GM23338 (cell line): ENCODE measurements at regions not wholly inside any gene's neighbourhood (a gene's known extent, or its start where the extent isn't known, plus 50 kb on each side); places are given as distances from the start of the nearest gene placed in this dataset.

Experiments
- ATAC-seq: fragments of 200-7000 bp; cut with Tn5 transposase; 3 replicates; pipeline ENCODE4 v1.9.1; 2020
- DNase-seq: peaks from one replicate; pipeline ENCODE4 v3.0.0-alpha.2; 2015; ENCODE audit warnings: low spot score
- H2AFZ ChIP-seq: fragments of 200-600 bp; sonication (generic); 2 replicates; pipeline ENCODE4 v1.8.0; 2016; ENCODE audit warnings: antibody characterized with exemption, mild to moderate bottlenecking, moderate library complexity
- H3F3A ChIP-seq: fragments of 200-600 bp; sonication (generic); replicated peaks from 2 replicates; pipeline ENCODE4 v1.8.0; 2017; ENCODE audit warnings: antibody characterized with exemption, mixed run types, low read depth
- H3K27ac ChIP-seq: fragments of 200-600 bp; sonication (generic); 2 replicates; pipeline ENCODE4 v1.6.1; 2016; ENCODE audit warnings: low read depth
- H3K27me3 ChIP-seq: fragments of 200-600 bp; sonication (generic); 2 replicates; pipeline ENCODE4 v1.8.0; 2016; ENCODE audit warnings: mild to moderate bottlenecking, mixed run types, moderate library complexity; ENCODE audit not compliant: insufficient read depth
- H3K36me3 ChIP-seq: fragments of 200-600 bp; sonication (generic); 2 replicates; pipeline ENCODE4 v1.8.0; 2016; ENCODE audit warnings: mild to moderate bottlenecking; ENCODE audit not compliant: insufficient read depth
- H3K4me1 ChIP-seq: fragments of 200-600 bp; sonication (generic); 2 replicates; pipeline ENCODE4 v1.8.0; 2016; ENCODE audit warnings: mild to moderate bottlenecking, moderate library complexity; ENCODE audit not compliant: insufficient read depth
- H3K4me2 ChIP-seq: fragments of 200-600 bp; sonication (generic); 2 replicates; pipeline ENCODE4 v1.7.1; 2017; ENCODE audit warnings: mixed run types
- H3K4me3 ChIP-seq: fragments of 200-600 bp; sonication (generic); 2 replicates; pipeline ENCODE4 v1.6.1; 2016; ENCODE audit warnings: mixed run types
- H3K79me2 ChIP-seq: fragments of 200-600 bp; sonication (generic); replicated peaks from 2 replicates; pipeline ENCODE4 v1.8.0; 2017; ENCODE audit warnings: mild to moderate bottlenecking; ENCODE audit not compliant: insufficient read depth
- H3K9me2 ChIP-seq: fragments of 200-600 bp; sonication (generic); 2 replicates; pipeline ENCODE4 v1.8.0; 2017; ENCODE audit not compliant: insufficient read depth
- H4K20me1 ChIP-seq: fragments of 200-600 bp; sonication (generic); replicated peaks from 2 replicates; pipeline ENCODE4 v1.8.0; 2017; ENCODE audit warnings: mild to moderate bottlenecking; ENCODE audit not compliant: insufficient read depth
- H3K27ac Mint-ChIP-seq: 2 replicates; pipeline ENCODE4 v1.8.0; 2020; ENCODE audit warnings: inconsistent platforms, mild to moderate bottlenecking, moderate library complexity, mixed read lengths
- H3K27me3 Mint-ChIP-seq: 3 replicates; pipeline ENCODE4 v1.8.0; 2022; ENCODE audit warnings: low read depth, mild to moderate bottlenecking, moderate library complexity, mixed read lengths, inconsistent platforms; ENCODE audit not compliant: insufficient read depth, poor library complexity
- H3K36me3 Mint-ChIP-seq: 3 replicates; pipeline ENCODE4 v1.8.0; 2021; ENCODE audit warnings: low read depth, mild to moderate bottlenecking, inconsistent platforms, moderate library complexity, mixed read lengths
- H3K4me1 Mint-ChIP-seq: 3 replicates; pipeline ENCODE4 v1.8.0; 2020; ENCODE audit warnings: mild to moderate bottlenecking, inconsistent platforms, mixed read lengths
- H3K4me3 Mint-ChIP-seq: 3 replicates; pipeline ENCODE4 v1.8.0; 2021; ENCODE audit warnings: moderate library complexity, mild to moderate bottlenecking, inconsistent platforms, mixed read lengths
- H3K9me3 Mint-ChIP-seq: 3 replicates; pipeline ENCODE4 v1.8.0; 2020; ENCODE audit warnings: moderate library complexity, mild to moderate bottlenecking, inconsistent platforms, mixed read lengths
- CTCF ChIP-seq, 2 experiments: fragments of 200-600 bp in 1 of 2; sonication (generic) in 1 of 2; conservative IDR thresholded peaks; 2 replicates each; pipeline versions ENCODE4 v1.5.1 to v1.6.1; 2016 to 2017; ENCODE audit warnings: antibody characterized with exemption in 2 of 2, low read depth in 2 of 2, mild to moderate bottlenecking in 2 of 2, moderate library complexity in 1 of 2
- EZH2 ChIP-seq: fragments of 200-600 bp; sonication (generic); IDR thresholded peaks from one replicate; pipeline ENCODE4 v1.8.0; 2017; ENCODE audit warnings: antibody characterized with exemption, mild to moderate bottlenecking, low read depth; ENCODE audit not compliant: unreplicated experiment
- EZH2phosphoT487 ChIP-seq: fragments of 200-600 bp; sonication (generic); IDR thresholded peaks from one replicate; pipeline ENCODE4 v1.8.1; 2018; ENCODE audit warnings: antibody characterized with exemption; ENCODE audit not compliant: unreplicated experiment
- JUNB ChIP-seq: IDR thresholded peaks from one replicate; pipeline ENCODE4 v1.6.1; 2016; ENCODE audit warnings: antibody characterized with exemption; ENCODE audit not compliant: unreplicated experiment
- POLR2AphosphoS5 ChIP-seq: IDR thresholded peaks from 2 replicates; pipeline ENCODE4 v1.6.1; 2016; ENCODE audit warnings: antibody characterized with exemption, low read depth
- STAT1 ChIP-seq: IDR thresholded peaks from one replicate; pipeline ENCODE4 v1.6.1; 2016; ENCODE audit warnings: antibody characterized with exemption; ENCODE audit not compliant: unreplicated experiment
- ZNF114 ChIP-seq: fragments of 250-450 bp; sonication (Bioruptor Pico); IDR thresholded peaks from 2 replicates; pipeline ENCODE4 v1.5.0; 2020; ENCODE audit warnings: mild to moderate bottlenecking, moderate library complexity
- ZNF331 ChIP-seq: fragments of 250-450 bp; sonication (Bioruptor Pico); IDR thresholded peaks from 2 replicates; pipeline ENCODE4 v1.5.0; 2020; ENCODE audit warnings: low read depth, mild to moderate bottlenecking, moderate library complexity
- TF ChIP-seq, protein P1 (sequence below): IDR thresholded peaks from 2 replicates; pipeline ENCODE4 v1.6.1; 2016; ENCODE audit warnings: antibody characterized with exemption
- TF ChIP-seq, protein P2 (sequence below): IDR thresholded peaks from one replicate; pipeline ENCODE4 v1.6.1; 2018; ENCODE audit warnings: antibody characterized with exemption; ENCODE audit not compliant: unreplicated experiment

- no peak for ATAC-seq
- Histone ChIP-seq H3K27ac (no peak overlapping the region), H3K79me2 (no peaks in the 10 kb centered on the region), H3K9me2 (no peaks in the 10 kb centered on the region), H3K4me2 (no peak overlapping the region), H3F3A (no peaks in the 10 kb centered on the region), H3K4me1 (no peaks in the 10 kb centered on the region), H4K20me1 (no peaks in the 10 kb centered on the region), H2AFZ (no peak overlapping the region), H3K36me3 (no peaks in the 10 kb centered on the region), H3K27me3 (no peaks in the 10 kb centered on the region), H3K4me3 (no peak overlapping the region)
- peaks cover 3% of the 10 kb centered on the region; the same call in 2 of the 3 replicates for H3K4me1 Mint-ChIP-seq
- no peaks in the 10 kb centered on the region for H3K36me3 Mint-ChIP-seq
- no peak overlapping the region for H3K27ac Mint-ChIP-seq
- no peak overlapping the region for H3K4me3 Mint-ChIP-seq
- TF ChIP-seq, protein P1, sequence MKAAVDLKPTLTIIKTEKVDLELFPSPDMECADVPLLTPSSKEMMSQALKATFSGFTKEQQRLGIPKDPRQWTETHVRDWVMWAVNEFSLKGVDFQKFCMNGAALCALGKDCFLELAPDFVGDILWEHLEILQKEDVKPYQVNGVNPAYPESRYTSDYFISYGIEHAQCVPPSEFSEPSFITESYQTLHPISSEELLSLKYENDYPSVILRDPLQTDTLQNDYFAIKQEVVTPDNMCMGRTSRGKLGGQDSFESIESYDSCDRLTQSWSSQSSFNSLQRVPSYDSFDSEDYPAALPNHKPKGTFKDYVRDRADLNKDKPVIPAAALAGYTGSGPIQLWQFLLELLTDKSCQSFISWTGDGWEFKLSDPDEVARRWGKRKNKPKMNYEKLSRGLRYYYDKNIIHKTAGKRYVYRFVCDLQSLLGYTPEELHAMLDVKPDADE: no peak
- TF ChIP-seq POLR2AphosphoS5: no peak
- TF ChIP-seq CTCF (conservative IDR thresholded peaks at IDR 0.05; ENCODE audit: low read depth in 2 of 2): no peak
- no peak for TF ChIP-seq STAT1
- TF ChIP-seq EZH2: no peak
- TF ChIP-seq ZNF331 (CRISPR knock-in tag): no peak
- no peak for TF ChIP-seq JUNB
- TF ChIP-seq EZH2phosphoT487: no peak
- no peaks in the 10 kb centered on the region for H3K27me3 Mint-ChIP-seq
- DNase-seq: no peak
- no peaks in the 10 kb centered on the region for H3K9me3 Mint-ChIP-seq
These were observed 100.9 kb upstream of the NEBL start for GRCh38 chr10:20998036-20998435.

- Histone ChIP-seq H3K79me2 (no peaks in the 10 kb centered on the region), H3K9me2 (no peaks in the 10 kb centered on the region), H3K4me2 (no peak overlapping the region), H3K27me3 (no peaks in the 10 kb centered on the region), H2AFZ (0 out of 2 replicates have a peak overlapping the region, but pooled peaks have one; percentile 35), H3K4me3 (no peak overlapping the region), H3K36me3 (no peaks in the 10 kb centered on the region), H3F3A (no peaks in the 10 kb centered on the region), H4K20me1 (no peaks in the 10 kb centered on the region), H3K27ac (no peak overlapping the region), H3K4me1 (no peaks in the 10 kb centered on the region)
- Mint-ChIP-seq H3K27me3 (peaks cover 1% of the 10 kb centered on the region), H3K4me3 (no peak overlapping the region), H3K36me3 (no peaks in the 10 kb centered on the region), H3K4me1 (0 out of 3 replicates have a peak, but pooled peaks cover 3% of the 10 kb centered on the region), H3K9me3 (no peaks in the 10 kb centered on the region), H3K27ac (peak overlapping the region; percentile 9; the same call in 1 of the 2 replicates)
- no peak for DNase-seq
- ATAC-seq: no peak; the same call in 2 of the 3 replicates
- TF ChIP-seq ZNF114 (CRISPR knock-in tag) (no peak), ZNF331 (CRISPR knock-in tag) (no peak), CTCF (conservative IDR thresholded peaks at IDR 0.05; ENCODE audit: low read depth in 2 of 2) (no peak), JUNB (no peak)
- TF ChIP-seq, protein P1: no peak
- TF ChIP-seq, protein P2, sequence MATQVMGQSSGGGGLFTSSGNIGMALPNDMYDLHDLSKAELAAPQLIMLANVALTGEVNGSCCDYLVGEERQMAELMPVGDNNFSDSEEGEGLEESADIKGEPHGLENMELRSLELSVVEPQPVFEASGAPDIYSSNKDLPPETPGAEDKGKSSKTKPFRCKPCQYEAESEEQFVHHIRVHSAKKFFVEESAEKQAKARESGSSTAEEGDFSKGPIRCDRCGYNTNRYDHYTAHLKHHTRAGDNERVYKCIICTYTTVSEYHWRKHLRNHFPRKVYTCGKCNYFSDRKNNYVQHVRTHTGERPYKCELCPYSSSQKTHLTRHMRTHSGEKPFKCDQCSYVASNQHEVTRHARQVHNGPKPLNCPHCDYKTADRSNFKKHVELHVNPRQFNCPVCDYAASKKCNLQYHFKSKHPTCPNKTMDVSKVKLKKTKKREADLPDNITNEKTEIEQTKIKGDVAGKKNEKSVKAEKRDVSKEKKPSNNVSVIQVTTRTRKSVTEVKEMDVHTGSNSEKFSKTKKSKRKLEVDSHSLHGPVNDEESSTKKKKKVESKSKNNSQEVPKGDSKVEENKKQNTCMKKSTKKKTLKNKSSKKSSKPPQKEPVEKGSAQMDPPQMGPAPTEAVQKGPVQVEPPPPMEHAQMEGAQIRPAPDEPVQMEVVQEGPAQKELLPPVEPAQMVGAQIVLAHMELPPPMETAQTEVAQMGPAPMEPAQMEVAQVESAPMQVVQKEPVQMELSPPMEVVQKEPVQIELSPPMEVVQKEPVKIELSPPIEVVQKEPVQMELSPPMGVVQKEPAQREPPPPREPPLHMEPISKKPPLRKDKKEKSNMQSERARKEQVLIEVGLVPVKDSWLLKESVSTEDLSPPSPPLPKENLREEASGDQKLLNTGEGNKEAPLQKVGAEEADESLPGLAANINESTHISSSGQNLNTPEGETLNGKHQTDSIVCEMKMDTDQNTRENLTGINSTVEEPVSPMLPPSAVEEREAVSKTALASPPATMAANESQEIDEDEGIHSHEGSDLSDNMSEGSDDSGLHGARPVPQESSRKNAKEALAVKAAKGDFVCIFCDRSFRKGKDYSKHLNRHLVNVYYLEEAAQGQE: no peak
These were observed 98.2 kb upstream of the NEBL start for GRCh38 chr10:20995123-20995987.
